Muscle layer of colon (tissue), 2 donors: ENCODE measurements at regions not wholly inside any gene's neighbourhood (a gene's known extent, or its start where the extent isn't known, plus 50 kb on each side); places are given as distances from the start of the nearest gene placed in this dataset.
"Not testable (repeated sequence)": the region's sequence is repeated elsewhere in the genome, so short reads cannot be mapped to it uniquely, and the experiment has no call there.

Source experiments
- H3K27ac ChIP-seq: one replicate; pipeline ENCODE4 v1.7.0; 2013; ENCODE audit warnings: low read depth, mild to moderate bottlenecking, low read length, moderate library complexity
- H3K27me3 ChIP-seq, 2 donors: one replicate each; pipeline ENCODE4 v1.7.0; 2013; ENCODE audit warnings: low read length in 2 of 2, mild to moderate bottlenecking in 2 of 2; ENCODE audit not compliant: insufficient read depth in 2 of 2, control insufficient read depth in 1 of 2
- H3K36me3 ChIP-seq: one replicate; pipeline ENCODE4 v1.7.0; 2013; ENCODE audit warnings: mild to moderate bottlenecking, low read length; ENCODE audit not compliant: insufficient read depth
- H3K4me1 ChIP-seq: one replicate; pipeline ENCODE4 v1.7.0; 2013; ENCODE audit warnings: mild to moderate bottlenecking, low read length; ENCODE audit not compliant: insufficient read depth
- H3K4me3 ChIP-seq, 2 donors: one replicate each; pipeline ENCODE4 v1.7.0; 2013; ENCODE audit warnings: low read length in 2 of 2, low read depth in 1 of 2, mild to moderate bottlenecking in 1 of 2, moderate library complexity in 1 of 2
- H3K9ac ChIP-seq: one replicate; pipeline ENCODE4 v1.7.0; 2013; ENCODE audit warnings: low read length
- H3K9me3 ChIP-seq: one replicate; pipeline ENCODE4 v1.7.0; 2013; ENCODE audit warnings: mild to moderate bottlenecking, low read length
- donor health status: abdominal sarcoma.
- donor health status: Adenocarcinoma of cecum.

- no peaks in the 10 kb centered on the region for H3K9me3 ChIP-seq
- no peaks in the 10 kb centered on the region for H3K27me3 ChIP-seq
- no peak overlapping the region for H3K4me3 ChIP-seq
- no peak overlapping the region for H3K27ac ChIP-seq
- H3K9ac ChIP-seq: no peak overlapping the region
- H3K4me1 ChIP-seq: no peaks in the 10 kb centered on the region
- no peaks in the 10 kb centered on the region for H3K36me3 ChIP-seq
These were observed 648.3 kb downstream of the GABRG1 start for GRCh38 chr4:45475548-45475947.

GRCh38 chr4:45472490-45472889 lies 651.4 kb downstream of the GABRG1 start:
- no peaks in the 10 kb centered on the region for H3K9me3 ChIP-seq
- H3K4me1 ChIP-seq: no peaks in the 10 kb centered on the region
- no peak overlapping the region for H3K4me3 ChIP-seq
- no peak overlapping the region for H3K9ac ChIP-seq
- H3K27me3 ChIP-seq: no peaks in the 10 kb centered on the region
- no peak overlapping the region for H3K27ac ChIP-seq
- H3K36me3 ChIP-seq: no peaks in the 10 kb centered on the region

GRCh38 chr4:45471335-45471734 lies 652.5 kb downstream of the GABRG1 start:
- Histone ChIP-seq H3K36me3 (no peaks in the 10 kb centered on the region), H3K4me1 (no peaks in the 10 kb centered on the region), H3K27me3 (no peaks in the 10 kb centered on the region), H3K4me3 (no peak overlapping the region), H3K9ac (no peak overlapping the region), H3K27ac (no peak overlapping the region), H3K9me3 (no peaks in the 10 kb centered on the region)

GRCh38 chr4:45467157-45467556 lies 656.7 kb downstream of the GABRG1 start:
- Histone ChIP-seq H3K9ac (no peak overlapping the region), H3K27ac (no peak overlapping the region), H3K4me3 (no peak overlapping the region), H3K4me1 (no peaks in the 10 kb centered on the region), H3K9me3 (no peaks in the 10 kb centered on the region), H3K36me3 (no peaks in the 10 kb centered on the region), H3K27me3 (no peaks in the 10 kb centered on the region)

GRCh38 chr4:45460157-45460556 lies 663.7 kb downstream of the GABRG1 start:
- not testable (repeated sequence) for H3K4me1 ChIP-seq, H3K4me3 ChIP-seq, H3K36me3 ChIP-seq, H3K27ac ChIP-seq, H3K27me3 ChIP-seq, H3K9ac ChIP-seq, H3K9me3 ChIP-seq

- H3K27me3 ChIP-seq: no peaks in the 10 kb centered on the region
- no peaks in the 10 kb centered on the region for H3K36me3 ChIP-seq
- no peaks in the 10 kb centered on the region for H3K4me1 ChIP-seq
- no peak overlapping the region for H3K27ac ChIP-seq
- no peaks in the 10 kb centered on the region for H3K9me3 ChIP-seq
- no peak overlapping the region for H3K9ac ChIP-seq
- no peak overlapping the region for H3K4me3 ChIP-seq
These were observed 668.6 kb downstream of the GABRG1 start for GRCh38 chr4:45455217-45455616.

- Histone ChIP-seq H3K27ac (no peak overlapping the region), H3K27me3 (no peaks in the 10 kb centered on the region), H3K4me3 (no peak overlapping the region), H3K9ac (no peak overlapping the region), H3K9me3 (no peaks in the 10 kb centered on the region), H3K36me3 (no peaks in the 10 kb centered on the region), H3K4me1 (no peaks in the 10 kb centered on the region)
These were observed 670.5 kb downstream of the GABRG1 start for GRCh38 chr4:45453258-45453853.

GRCh38 chr4:45442466-45442865 lies 681.4 kb downstream of the GABRG1 start:
- Histone ChIP-seq H3K9ac (no peak overlapping the region), H3K4me3 (no peak overlapping the region), H3K9me3 (no peaks in the 10 kb centered on the region), H3K27me3 (no peaks in the 10 kb centered on the region), H3K4me1 (no peaks in the 10 kb centered on the region), H3K36me3 (no peaks in the 10 kb centered on the region), H3K27ac (no peak overlapping the region)

- Histone ChIP-seq H3K4me1 (no peaks in the 10 kb centered on the region), H3K9me3 (no peaks in the 10 kb centered on the region), H3K9ac (no peak overlapping the region), H3K4me3 (no peak overlapping the region), H3K27ac (no peak overlapping the region), H3K36me3 (no peaks in the 10 kb centered on the region), H3K27me3 (no peaks in the 10 kb centered on the region)
These were observed 685.8 kb downstream of the GABRG1 start for GRCh38 chr4:45438047-45438446.

GRCh38 chr4:45437381-45437780 lies 686.5 kb downstream of the GABRG1 start:
- no peaks in the 10 kb centered on the region for H3K36me3 ChIP-seq
- no peak overlapping the region for H3K4me3 ChIP-seq
- H3K9me3 ChIP-seq: no peaks in the 10 kb centered on the region

GRCh38 chr4:45425135-45425534 lies 698.7 kb downstream of the GABRG1 start:
- H3K4me3 ChIP-seq: no peak overlapping the region
- no peaks in the 10 kb centered on the region for H3K4me1 ChIP-seq
- H3K27ac ChIP-seq: no peak overlapping the region
- no peaks in the 10 kb centered on the region for H3K27me3 ChIP-seq
- no peak overlapping the region for H3K9ac ChIP-seq
- H3K36me3 ChIP-seq: no peaks in the 10 kb centered on the region
- H3K9me3 ChIP-seq: no peaks in the 10 kb centered on the region

More at GRCh38 chr4:45437381-45437780, 686.5 kb downstream of the GABRG1 start:
- no peak overlapping the region for H3K27ac ChIP-seq
- H3K4me1 ChIP-seq: no peaks in the 10 kb centered on the region
- no peaks in the 10 kb centered on the region for H3K27me3 ChIP-seq
- no peak overlapping the region for H3K9ac ChIP-seq

GRCh38 chr4:45423896-45424295 lies 697.5 kb upstream of the GNPDA2 start:
- H3K9me3 ChIP-seq: no peaks in the 10 kb centered on the region
- no peak overlapping the region for H3K27ac ChIP-seq
- H3K27me3 ChIP-seq: no peaks in the 10 kb centered on the region
- no peak overlapping the region for H3K4me3 ChIP-seq
- no peaks in the 10 kb centered on the region for H3K36me3 ChIP-seq
- H3K4me1 ChIP-seq: no peaks in the 10 kb centered on the region
- no peak overlapping the region for H3K9ac ChIP-seq
